ENCODE measurements at regions not wholly inside any gene's neighbourhood (a gene's known extent, or its start where the extent isn't known, plus 50 kb on each side); places are given as distances from the start of the nearest gene placed in this dataset.

DNA sequence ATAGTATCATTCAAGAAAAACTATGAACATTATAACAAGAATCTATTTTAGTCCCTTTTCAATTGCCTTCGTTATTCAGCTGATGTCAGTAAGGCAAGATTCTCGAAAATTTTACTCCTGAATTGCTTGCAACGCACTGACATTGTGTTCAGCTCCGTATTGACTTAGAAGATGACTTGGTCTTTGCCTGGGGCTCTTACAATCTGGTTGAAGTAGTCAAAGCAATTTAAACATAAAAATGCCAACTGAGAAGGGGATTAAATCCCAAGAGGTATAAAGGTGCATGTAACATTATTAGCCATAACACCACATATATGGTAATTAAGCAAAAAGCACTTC is 507.1 kb downstream of the CENPC start:
- no peak overlapping the region for H3K27ac ChIP-seq (ENCODE audit: insufficient read depth, low read length)
- H3K4me2 ChIP-seq (ENCODE audit: extremely low read depth, insufficient read depth, low read length) = no peak overlapping the region
- no peak overlapping the region for H3K9ac ChIP-seq (ENCODE audit: insufficient read depth, low read length)
- no peak overlapping the region for H2AFZ ChIP-seq (ENCODE audit: low read length)
- H3K27me3 ChIP-seq (ENCODE audit: control insufficient read depth, insufficient read depth, low read length) = no peaks in the 10 kb centered on the region
- no peaks in the 10 kb centered on the region for H3K79me2 ChIP-seq (ENCODE audit: control insufficient read depth, insufficient read depth, low read length)
- no peak overlapping the region for H3K4me3 ChIP-seq (replicated peaks in 1 of 4; ENCODE audit: control extremely low read depth in 1 of 4, insufficient read depth in 1 of 4, low read depth in 3 of 4, low read length in 4 of 4)
- no peaks in the 10 kb centered on the region for H3K9me3 ChIP-seq (ENCODE audit: control insufficient read depth, insufficient read depth, low read depth, low read length)
- no peaks in the 10 kb centered on the region for H4K20me1 ChIP-seq (ENCODE audit: control insufficient read depth, extremely low read depth, insufficient read depth, low read length)
- TF ChIP-seq, protein P1, sequence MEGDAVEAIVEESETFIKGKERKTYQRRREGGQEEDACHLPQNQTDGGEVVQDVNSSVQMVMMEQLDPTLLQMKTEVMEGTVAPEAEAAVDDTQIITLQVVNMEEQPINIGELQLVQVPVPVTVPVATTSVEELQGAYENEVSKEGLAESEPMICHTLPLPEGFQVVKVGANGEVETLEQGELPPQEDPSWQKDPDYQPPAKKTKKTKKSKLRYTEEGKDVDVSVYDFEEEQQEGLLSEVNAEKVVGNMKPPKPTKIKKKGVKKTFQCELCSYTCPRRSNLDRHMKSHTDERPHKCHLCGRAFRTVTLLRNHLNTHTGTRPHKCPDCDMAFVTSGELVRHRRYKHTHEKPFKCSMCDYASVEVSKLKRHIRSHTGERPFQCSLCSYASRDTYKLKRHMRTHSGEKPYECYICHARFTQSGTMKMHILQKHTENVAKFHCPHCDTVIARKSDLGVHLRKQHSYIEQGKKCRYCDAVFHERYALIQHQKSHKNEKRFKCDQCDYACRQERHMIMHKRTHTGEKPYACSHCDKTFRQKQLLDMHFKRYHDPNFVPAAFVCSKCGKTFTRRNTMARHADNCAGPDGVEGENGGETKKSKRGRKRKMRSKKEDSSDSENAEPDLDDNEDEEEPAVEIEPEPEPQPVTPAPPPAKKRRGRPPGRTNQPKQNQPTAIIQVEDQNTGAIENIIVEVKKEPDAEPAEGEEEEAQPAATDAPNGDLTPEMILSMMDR (conservative IDR thresholded peaks at IDR 0.05 in 1 of 2, IDR thresholded peaks at IDR 0.05 in 1 of 2; ENCODE audit: low read depth in 1 of 2, low read length in 2 of 2) = no peak
- TF ChIP-seq EZH2 (IDR thresholded peaks at IDR 0.05; ENCODE audit: low read length, missing control alignments) = no peak
- no peaks in the 10 kb centered on the region for H3K36me3 ChIP-seq (ENCODE audit: control insufficient read depth, insufficient read depth, low read length)
- DNase-seq (ENCODE audit: low read depth in 2 of 2) = no peak
- no peaks in the 10 kb centered on the region for H3K4me1 ChIP-seq (ENCODE audit: control insufficient read depth, extremely low read depth, insufficient read depth, low read length)

DNA sequence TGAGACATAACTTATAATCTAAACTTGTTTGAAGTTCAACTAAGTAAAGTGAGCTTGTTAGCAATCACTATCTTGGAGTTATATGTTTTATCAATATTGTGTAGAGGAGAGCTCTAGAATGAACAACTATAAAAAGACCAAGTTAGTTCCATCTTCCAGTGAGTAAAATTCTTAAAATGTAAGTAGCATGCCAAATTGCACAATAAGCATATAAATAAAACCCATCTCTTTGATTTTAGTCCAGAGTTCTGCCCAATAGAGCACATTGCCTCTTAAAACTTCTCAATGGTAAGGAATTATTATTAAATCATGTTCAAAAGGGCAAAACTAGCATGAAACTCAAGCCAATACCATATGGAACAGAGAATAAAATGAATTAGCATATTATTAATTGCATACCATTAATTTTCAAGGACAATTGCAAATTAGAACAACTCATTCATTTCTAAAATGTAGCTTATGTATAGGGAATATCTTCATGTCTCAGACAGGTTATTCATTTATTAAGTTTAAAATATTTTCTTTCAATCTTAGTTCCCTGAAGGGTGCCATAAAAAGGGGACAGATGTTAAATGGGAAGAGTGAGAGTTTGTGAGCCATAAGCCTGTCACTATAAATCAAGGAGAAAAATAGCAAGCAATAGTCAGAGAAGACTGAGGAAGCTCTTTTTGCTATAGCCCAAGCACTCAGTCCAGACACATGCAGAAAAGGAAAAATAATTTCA is 507.6 kb downstream of the CENPC start:
- Histone ChIP-seq H3K79me2 (ENCODE audit: control insufficient read depth, insufficient read depth, low read length) (no peaks in the 10 kb centered on the region), H3K9ac (ENCODE audit: insufficient read depth, low read length) (no peak overlapping the region), H3K27me3 (ENCODE audit: control insufficient read depth, insufficient read depth, low read length) (no peaks in the 10 kb centered on the region), H3K4me3 (replicated peaks in 1 of 4; ENCODE audit: control extremely low read depth in 1 of 4, insufficient read depth in 1 of 4, low read depth in 3 of 4, low read length in 4 of 4) (no peak overlapping the region), H3K36me3 (ENCODE audit: control insufficient read depth, insufficient read depth, low read length) (no peaks in the 10 kb centered on the region), H3K9me3 (ENCODE audit: control insufficient read depth, insufficient read depth, low read depth, low read length) (no peaks in the 10 kb centered on the region), H2AFZ (ENCODE audit: low read length) (no peak overlapping the region), H4K20me1 (ENCODE audit: control insufficient read depth, extremely low read depth, insufficient read depth, low read length) (no peaks in the 10 kb centered on the region), H3K4me1 (ENCODE audit: control insufficient read depth, extremely low read depth, insufficient read depth, low read length) (no peaks in the 10 kb centered on the region), H3K27ac (ENCODE audit: insufficient read depth, low read length) (no peak overlapping the region), H3K4me2 (ENCODE audit: extremely low read depth, insufficient read depth, low read length) (no peak overlapping the region)
- TF ChIP-seq, protein P1 (conservative IDR thresholded peaks at IDR 0.05 in 1 of 2, IDR thresholded peaks at IDR 0.05 in 1 of 2; ENCODE audit: low read depth in 1 of 2, low read length in 2 of 2) = no peak
- TF ChIP-seq EZH2 (IDR thresholded peaks at IDR 0.05; ENCODE audit: low read length, missing control alignments) = no peak
- no peak for DNase-seq (ENCODE audit: low read depth in 2 of 2)

DNA sequence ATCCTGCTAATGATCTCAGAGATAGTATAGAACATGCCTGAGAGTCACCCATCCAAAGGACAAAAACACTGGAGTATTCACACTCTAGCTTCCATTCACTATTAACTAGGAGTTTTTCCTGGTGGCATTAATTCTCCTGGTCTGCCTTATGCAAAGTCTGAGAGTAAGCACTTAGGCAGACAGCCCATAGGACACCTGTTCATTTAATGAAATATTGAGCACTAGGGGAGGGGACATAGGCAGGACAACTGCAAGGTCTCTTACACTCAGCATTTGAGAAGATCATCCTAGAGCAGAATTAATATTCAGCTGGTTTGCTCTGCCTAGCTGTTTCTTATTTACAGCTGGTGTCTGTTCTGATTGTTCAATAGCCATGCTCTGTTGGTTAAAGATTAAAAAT is 508.5 kb downstream of the CENPC start:
- DNase-seq (ENCODE audit: low read depth in 2 of 2) = no peak
- Histone ChIP-seq H3K4me3 (replicated peaks in 1 of 4; ENCODE audit: control extremely low read depth in 1 of 4, insufficient read depth in 1 of 4, low read depth in 3 of 4, low read length in 4 of 4) (no peak overlapping the region), H3K27ac (ENCODE audit: insufficient read depth, low read length) (no peak overlapping the region), H3K36me3 (ENCODE audit: control insufficient read depth, insufficient read depth, low read length) (no peaks in the 10 kb centered on the region), H3K4me1 (ENCODE audit: control insufficient read depth, extremely low read depth, insufficient read depth, low read length) (no peaks in the 10 kb centered on the region), H3K9me3 (ENCODE audit: control insufficient read depth, insufficient read depth, low read depth, low read length) (no peaks in the 10 kb centered on the region), H3K79me2 (ENCODE audit: control insufficient read depth, insufficient read depth, low read length) (no peaks in the 10 kb centered on the region), H2AFZ (ENCODE audit: low read length) (no peak overlapping the region), H4K20me1 (ENCODE audit: control insufficient read depth, extremely low read depth, insufficient read depth, low read length) (no peaks in the 10 kb centered on the region), H3K9ac (ENCODE audit: insufficient read depth, low read length) (no peak overlapping the region), H3K4me2 (ENCODE audit: extremely low read depth, insufficient read depth, low read length) (no peak overlapping the region), H3K27me3 (ENCODE audit: control insufficient read depth, insufficient read depth, low read length) (no peaks in the 10 kb centered on the region)
- no peak for TF ChIP-seq EZH2 (IDR thresholded peaks at IDR 0.05; ENCODE audit: low read length, missing control alignments)
- TF ChIP-seq, protein P1 (conservative IDR thresholded peaks at IDR 0.05 in 1 of 2, IDR thresholded peaks at IDR 0.05 in 1 of 2; ENCODE audit: low read depth in 1 of 2, low read length in 2 of 2) = no peak
